ENCODE measurements at regions not wholly inside any gene's neighbourhood (a gene's known extent, or its start where the extent isn't known, plus 50 kb on each side); places are given as distances from the start of the nearest gene placed in this dataset.
"Not testable (repeated sequence)": the region's sequence is repeated elsewhere in the genome, so short reads cannot be mapped to it uniquely, and the experiment has no call there.

- POLR2A ChIA-PET = interaction anchor here (1.5 kb wide), 1 partner anchor 22 kb away, joined by 8 read pairs; no protein-coding TSS in a partner anchor
- peak overlapping the region; percentile 93 for H3K4me3 Mint-ChIP-seq
- peaks cover 5% of the 10 kb centered on the region for H3K27me3 Mint-ChIP-seq
- no peaks in the 10 kb centered on the region for H3K9me3 Mint-ChIP-seq
- H3K36me3 Mint-ChIP-seq = peaks cover 16% of the 10 kb centered on the region
- ATAC-seq (ENCODE audit: low read depth) (no peak), DNase-seq (no peak)
- peaks cover 38% of the 10 kb centered on the region for H3K4me1 Mint-ChIP-seq
- no peak overlapping the region for H3K27ac Mint-ChIP-seq
These were observed 125.0 kb upstream of the ZNF746 start for GRCh38 chr7:149622444-149623210.

GRCh38 chr7:149621776-149622175 is 124.2 kb upstream of the ZNF746 start:
- Mint-ChIP-seq H3K27me3 (peaks cover 5% of the 10 kb centered on the region), H3K4me3 (peak overlapping the region; percentile 93), H3K9me3 (no peaks in the 10 kb centered on the region), H3K27ac (peak overlapping the region; percentile 39), H3K4me1 (peaks cover 38% of the 10 kb centered on the region), H3K36me3 (peaks cover 23% of the 10 kb centered on the region)
- POLR2A ChIA-PET = no interaction called here
- DNase-seq (no peak), ATAC-seq (ENCODE audit: low read depth) (no peak)

GRCh38 chr7:149620961-149621360 is 123.4 kb upstream of the ZNF746 start:
- Mint-ChIP-seq H3K36me3 (peaks cover 30% of the 10 kb centered on the region), H3K9me3 (no peaks in the 10 kb centered on the region), H3K4me1 (peaks cover 38% of the 10 kb centered on the region), H3K27ac (no peak overlapping the region), H3K27me3 (peaks cover under 1% of the 10 kb centered on the region), H3K4me3 (peak overlapping the region; percentile 47)
- POLR2A ChIA-PET = no interaction called here
- no peak for ATAC-seq (ENCODE audit: low read depth)
- peak; percentile 60 for DNase-seq

- POLR2A ChIA-PET = no interaction called here
- no peaks in the 10 kb centered on the region for H3K9me3 Mint-ChIP-seq
- no peak overlapping the region for H3K27ac Mint-ChIP-seq
- no peak for DNase-seq
- peaks cover 22% of the 10 kb centered on the region for H3K4me1 Mint-ChIP-seq
- no peaks in the 10 kb centered on the region for H3K27me3 Mint-ChIP-seq
- peaks cover 62% of the 10 kb centered on the region for H3K36me3 Mint-ChIP-seq
- no peak overlapping the region for H3K4me3 Mint-ChIP-seq
- no peak for ATAC-seq (ENCODE audit: low read depth)
These were observed 119.3 kb upstream of the ZNF746 start for GRCh38 chr7:149616898-149617297.

- H3K4me3 Mint-ChIP-seq = no peak overlapping the region
- POLR2A ChIA-PET = no interaction called here
- no peaks in the 10 kb centered on the region for H3K9me3 Mint-ChIP-seq
- ATAC-seq (ENCODE audit: low read depth) (no peak), DNase-seq (no peak)
- H3K27me3 Mint-ChIP-seq = no peaks in the 10 kb centered on the region
- H3K27ac Mint-ChIP-seq = no peak overlapping the region
- H3K36me3 Mint-ChIP-seq = peaks cover 68% of the 10 kb centered on the region
- H3K4me1 Mint-ChIP-seq = peaks cover 13% of the 10 kb centered on the region
These were observed 118.2 kb upstream of the ZNF746 start for GRCh38 chr7:149615690-149616270.

- Mint-ChIP-seq H3K4me1 (peaks cover 15% of the 10 kb centered on the region), H3K36me3 (peaks cover 73% of the 10 kb centered on the region), H3K27me3 (no peaks in the 10 kb centered on the region), H3K4me3 (no peak overlapping the region), H3K9me3 (no peaks in the 10 kb centered on the region), H3K27ac (no peak overlapping the region)
- POLR2A ChIA-PET = interaction anchor here (1.4 to 2.6 kb wide), 2 partner anchors 10 to 14 kb away, joined by 5 to 7 read pairs; no protein-coding TSS in a partner anchor
- ATAC-seq (ENCODE audit: low read depth) = no peak
- DNase-seq = no peak
These were observed 112.9 kb upstream of the ZNF746 start for GRCh38 chr7:149610441-149611011.

GRCh38 chr7:149608168-149608567 is 110.6 kb upstream of the ZNF746 start:
- POLR2A ChIA-PET = no interaction called here
- Mint-ChIP-seq H3K9me3 (no peaks in the 10 kb centered on the region), H3K4me3 (no peak overlapping the region), H3K27me3 (no peaks in the 10 kb centered on the region), H3K36me3 (peaks cover 62% of the 10 kb centered on the region), H3K4me1 (peaks cover 15% of the 10 kb centered on the region), H3K27ac (no peak overlapping the region)
- ATAC-seq (ENCODE audit: low read depth) = no peak
- no peak for DNase-seq

GRCh38 chr7:149607683-149608082 is 110.1 kb upstream of the ZNF746 start:
- POLR2A ChIA-PET = no interaction called here
- Mint-ChIP-seq H3K4me1 (peaks cover 13% of the 10 kb centered on the region), H3K36me3 (peaks cover 59% of the 10 kb centered on the region), H3K4me3 (no peak overlapping the region), H3K27me3 (no peaks in the 10 kb centered on the region), H3K9me3 (no peaks in the 10 kb centered on the region), H3K27ac (no peak overlapping the region)
- no peak for DNase-seq
- ATAC-seq (ENCODE audit: low read depth) = no peak

GRCh38 chr7:149606826-149607225 is 109.2 kb upstream of the ZNF746 start:
- no peak overlapping the region for H3K27ac Mint-ChIP-seq
- DNase-seq (no peak), ATAC-seq (ENCODE audit: low read depth) (no peak)
- no peaks in the 10 kb centered on the region for H3K27me3 Mint-ChIP-seq
- H3K36me3 Mint-ChIP-seq = peaks cover 58% of the 10 kb centered on the region
- H3K4me1 Mint-ChIP-seq = peaks cover 12% of the 10 kb centered on the region
- POLR2A ChIA-PET = interaction anchor here (0.9 kb wide), 1 partner anchor 112 kb away, joined by 3 read pairs; no protein-coding TSS in a partner anchor
- H3K4me3 Mint-ChIP-seq = no peak overlapping the region
- no peaks in the 10 kb centered on the region for H3K9me3 Mint-ChIP-seq

- Mint-ChIP-seq H3K36me3 (peaks cover 55% of the 10 kb centered on the region), H3K27me3 (no peaks in the 10 kb centered on the region), H3K9me3 (no peaks in the 10 kb centered on the region), H3K4me3 (no peak overlapping the region), H3K4me1 (peaks cover 22% of the 10 kb centered on the region), H3K27ac (peak overlapping the region; percentile 12)
- POLR2A ChIA-PET = no interaction called here
- ATAC-seq (ENCODE audit: low read depth) (no peak), DNase-seq (no peak)
These were observed 108.1 kb upstream of the ZNF746 start for GRCh38 chr7:149605696-149606095.

- POLR2A ChIA-PET = no interaction called here
- Mint-ChIP-seq H3K27ac (no peak overlapping the region), H3K4me3 (no peak overlapping the region), H3K36me3 (peaks cover 52% of the 10 kb centered on the region), H3K27me3 (no peaks in the 10 kb centered on the region), H3K4me1 (peaks cover 33% of the 10 kb centered on the region), H3K9me3 (no peaks in the 10 kb centered on the region)
- no peak for ATAC-seq (ENCODE audit: low read depth)
- no peak for DNase-seq
These were observed 106.9 kb upstream of the ZNF746 start for GRCh38 chr7:149604521-149604920.

- Mint-ChIP-seq H3K4me1 (peaks cover 45% of the 10 kb centered on the region), H3K36me3 (peaks cover 45% of the 10 kb centered on the region), H3K27ac (peak overlapping the region; percentile 89), H3K4me3 (peak overlapping the region; percentile 83)
- peak; percentile 64 for DNase-seq
- ATAC-seq (ENCODE audit: low read depth) = peak; percentile 97
- POLR2A ChIA-PET = interaction anchor here (1.0 to 1.8 kb wide), 3 partner anchors 9 to 23 kb away, joined by 3 to 8 read pairs (median 5); no protein-coding TSS in a partner anchor
- H3K27me3 Mint-ChIP-seq, H3K9me3 Mint-ChIP-seq: not testable (repeated sequence)
These were observed 103.2 kb upstream of the ZNF746 start for GRCh38 chr7:149600669-149601330.

GRCh38 chr7:149599636-149600206 is 102.1 kb upstream of the ZNF746 start:
- Mint-ChIP-seq H3K4me3 (peak overlapping the region; percentile 83), H3K36me3 (peaks cover 47% of the 10 kb centered on the region), H3K4me1 (peaks cover 47% of the 10 kb centered on the region), H3K9me3 (no peaks in the 10 kb centered on the region), H3K27ac (peak overlapping the region; percentile 90), H3K27me3 (no peaks in the 10 kb centered on the region)
- POLR2A ChIA-PET = interaction anchor here (1.2 to 1.8 kb wide), 3 partner anchors 10 to 177 kb away, joined by 4 to 8 read pairs (median 5); no protein-coding TSS in a partner anchor
- ATAC-seq (ENCODE audit: low read depth) (no peak), DNase-seq (no peak)
